ENCODE measurements at regions not wholly inside any gene's neighbourhood (a gene's known extent, or its start where the extent isn't known, plus 50 kb on each side); places are given as distances from the start of the nearest gene placed in this dataset.
"Not testable (repeated sequence)": the region's sequence is repeated elsewhere in the genome, so short reads cannot be mapped to it uniquely, and the experiment has no call there.

DNA sequence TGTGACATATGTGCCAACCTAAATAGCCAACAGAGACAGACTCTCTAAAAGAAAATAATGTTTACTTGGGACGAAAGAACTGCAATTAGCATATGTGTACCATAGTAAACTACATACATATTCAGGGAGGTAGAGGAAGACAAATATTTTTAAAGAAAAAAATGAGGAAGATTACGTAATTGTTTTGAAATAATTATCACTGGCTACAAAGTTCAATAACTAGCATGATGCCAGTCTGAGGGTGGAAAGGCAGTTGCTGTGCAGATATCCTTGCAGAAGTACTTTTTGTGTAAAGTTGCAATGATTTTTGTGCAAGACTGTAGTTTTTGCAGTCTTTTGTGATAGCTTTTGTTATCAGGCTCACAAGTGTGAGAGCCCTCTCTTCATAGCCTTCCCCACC, 103.3 kb upstream of the ANO5 start:
- no peak for ATAC-seq
- TF ChIP-seq, protein P1, sequence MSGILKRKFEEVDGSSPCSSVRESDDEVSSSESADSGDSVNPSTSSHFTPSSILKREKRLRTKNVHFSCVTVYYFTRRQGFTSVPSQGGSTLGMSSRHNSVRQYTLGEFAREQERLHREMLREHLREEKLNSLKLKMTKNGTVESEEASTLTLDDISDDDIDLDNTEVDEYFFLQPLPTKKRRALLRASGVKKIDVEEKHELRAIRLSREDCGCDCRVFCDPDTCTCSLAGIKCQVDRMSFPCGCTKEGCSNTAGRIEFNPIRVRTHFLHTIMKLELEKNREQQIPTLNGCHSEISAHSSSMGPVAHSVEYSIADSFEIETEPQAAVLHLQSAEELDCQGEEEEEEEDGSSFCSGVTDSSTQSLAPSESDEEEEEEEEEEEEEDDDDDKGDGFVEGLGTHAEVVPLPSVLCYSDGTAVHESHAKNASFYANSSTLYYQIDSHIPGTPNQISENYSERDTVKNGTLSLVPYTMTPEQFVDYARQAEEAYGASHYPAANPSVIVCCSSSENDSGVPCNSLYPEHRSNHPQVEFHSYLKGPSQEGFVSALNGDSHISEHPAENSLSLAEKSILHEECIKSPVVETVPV (CRISPR knock-in tag; IDR thresholded peaks at IDR 0.05) = no peak
- TF ChIP-seq OSR1 (CRISPR knock-in tag; IDR thresholded peaks at IDR 0.05) = no peak
- no peak for TF ChIP-seq ZFP3 (CRISPR knock-in tag; IDR thresholded peaks at IDR 0.05)
- no peak for TF ChIP-seq ISL1 (CRISPR knock-in tag; IDR thresholded peaks at IDR 0.05)

DNA sequence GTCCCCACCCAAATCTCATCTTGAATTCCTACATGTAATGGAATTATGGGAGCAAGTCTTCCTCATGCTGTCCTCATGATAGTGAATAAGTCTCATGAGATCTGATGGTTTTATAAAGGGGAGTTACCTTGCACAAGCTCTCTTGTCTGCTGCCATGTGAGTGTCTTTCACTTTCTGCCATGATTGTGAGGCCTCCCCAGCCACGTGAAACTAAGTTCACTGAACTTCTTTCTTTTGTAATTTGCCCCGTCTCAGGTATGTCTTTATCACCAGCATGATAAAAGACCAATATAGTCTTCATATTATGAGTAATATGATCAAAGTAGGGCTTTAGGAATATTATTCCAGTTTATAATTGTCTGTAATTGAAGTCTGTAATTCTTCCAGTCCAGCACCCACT, 86.3 kb upstream of the ANO5 start:
- TF ChIP-seq RARB (CRISPR knock-in tag; IDR thresholded peaks at IDR 0.05) = no peak
- TF ChIP-seq, protein P2, sequence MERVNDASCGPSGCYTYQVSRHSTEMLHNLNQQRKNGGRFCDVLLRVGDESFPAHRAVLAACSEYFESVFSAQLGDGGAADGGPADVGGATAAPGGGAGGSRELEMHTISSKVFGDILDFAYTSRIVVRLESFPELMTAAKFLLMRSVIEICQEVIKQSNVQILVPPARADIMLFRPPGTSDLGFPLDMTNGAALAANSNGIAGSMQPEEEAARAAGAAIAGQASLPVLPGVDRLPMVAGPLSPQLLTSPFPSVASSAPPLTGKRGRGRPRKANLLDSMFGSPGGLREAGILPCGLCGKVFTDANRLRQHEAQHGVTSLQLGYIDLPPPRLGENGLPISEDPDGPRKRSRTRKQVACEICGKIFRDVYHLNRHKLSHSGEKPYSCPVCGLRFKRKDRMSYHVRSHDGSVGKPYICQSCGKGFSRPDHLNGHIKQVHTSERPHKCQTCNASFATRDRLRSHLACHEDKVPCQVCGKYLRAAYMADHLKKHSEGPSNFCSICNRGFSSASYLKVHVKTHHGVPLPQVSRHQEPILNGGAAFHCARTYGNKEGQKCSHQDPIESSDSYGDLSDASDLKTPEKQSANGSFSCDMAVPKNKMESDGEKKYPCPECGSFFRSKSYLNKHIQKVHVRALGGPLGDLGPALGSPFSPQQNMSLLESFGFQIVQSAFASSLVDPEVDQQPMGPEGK (CRISPR knock-in tag; IDR thresholded peaks at IDR 0.05; ENCODE audit: borderline replicate concordance) = no peak
- TF ChIP-seq ARNTL (CRISPR knock-in tag; IDR thresholded peaks at IDR 0.05; ENCODE audit: borderline replicate concordance, low read depth) = no peak
- no peak for TF ChIP-seq ESRRG (CRISPR knock-in tag; IDR thresholded peaks at IDR 0.05)
- TF ChIP-seq ZNF8 (CRISPR knock-in tag; IDR thresholded peaks at IDR 0.05) = no peak
- no peak for TF ChIP-seq ZC3H10 (CRISPR knock-in tag; IDR thresholded peaks at IDR 0.05)
- TF ChIP-seq, protein P3, sequence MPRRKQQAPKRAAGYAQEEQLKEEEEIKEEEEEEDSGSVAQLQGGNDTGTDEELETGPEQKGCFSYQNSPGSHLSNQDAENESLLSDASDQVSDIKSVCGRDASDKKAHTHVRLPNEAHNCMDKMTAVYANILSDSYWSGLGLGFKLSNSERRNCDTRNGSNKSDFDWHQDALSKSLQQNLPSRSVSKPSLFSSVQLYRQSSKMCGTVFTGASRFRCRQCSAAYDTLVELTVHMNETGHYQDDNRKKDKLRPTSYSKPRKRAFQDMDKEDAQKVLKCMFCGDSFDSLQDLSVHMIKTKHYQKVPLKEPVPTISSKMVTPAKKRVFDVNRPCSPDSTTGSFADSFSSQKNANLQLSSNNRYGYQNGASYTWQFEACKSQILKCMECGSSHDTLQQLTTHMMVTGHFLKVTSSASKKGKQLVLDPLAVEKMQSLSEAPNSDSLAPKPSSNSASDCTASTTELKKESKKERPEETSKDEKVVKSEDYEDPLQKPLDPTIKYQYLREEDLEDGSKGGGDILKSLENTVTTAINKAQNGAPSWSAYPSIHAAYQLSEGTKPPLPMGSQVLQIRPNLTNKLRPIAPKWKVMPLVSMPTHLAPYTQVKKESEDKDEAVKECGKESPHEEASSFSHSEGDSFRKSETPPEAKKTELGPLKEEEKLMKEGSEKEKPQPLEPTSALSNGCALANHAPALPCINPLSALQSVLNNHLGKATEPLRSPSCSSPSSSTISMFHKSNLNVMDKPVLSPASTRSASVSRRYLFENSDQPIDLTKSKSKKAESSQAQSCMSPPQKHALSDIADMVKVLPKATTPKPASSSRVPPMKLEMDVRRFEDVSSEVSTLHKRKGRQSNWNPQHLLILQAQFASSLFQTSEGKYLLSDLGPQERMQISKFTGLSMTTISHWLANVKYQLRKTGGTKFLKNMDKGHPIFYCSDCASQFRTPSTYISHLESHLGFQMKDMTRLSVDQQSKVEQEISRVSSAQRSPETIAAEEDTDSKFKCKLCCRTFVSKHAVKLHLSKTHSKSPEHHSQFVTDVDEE (CRISPR knock-in tag; IDR thresholded peaks at IDR 0.05) = no peak
- TF ChIP-seq, protein P1 (CRISPR knock-in tag; IDR thresholded peaks at IDR 0.05) = no peak
- TF ChIP-seq ZNF565 (CRISPR knock-in tag; conservative IDR thresholded peaks at IDR 0.05; ENCODE audit: low read depth) = no peak
- TF ChIP-seq OSR1 (CRISPR knock-in tag; IDR thresholded peaks at IDR 0.05) = no peak
- no peak for TF ChIP-seq BACH2 (CRISPR knock-in tag; IDR thresholded peaks at IDR 0.05; ENCODE audit: borderline replicate concordance)
- TF ChIP-seq ZFP30 (CRISPR knock-in tag; IDR thresholded peaks at IDR 0.05) = no peak
- ATAC-seq = no peak

DNA sequence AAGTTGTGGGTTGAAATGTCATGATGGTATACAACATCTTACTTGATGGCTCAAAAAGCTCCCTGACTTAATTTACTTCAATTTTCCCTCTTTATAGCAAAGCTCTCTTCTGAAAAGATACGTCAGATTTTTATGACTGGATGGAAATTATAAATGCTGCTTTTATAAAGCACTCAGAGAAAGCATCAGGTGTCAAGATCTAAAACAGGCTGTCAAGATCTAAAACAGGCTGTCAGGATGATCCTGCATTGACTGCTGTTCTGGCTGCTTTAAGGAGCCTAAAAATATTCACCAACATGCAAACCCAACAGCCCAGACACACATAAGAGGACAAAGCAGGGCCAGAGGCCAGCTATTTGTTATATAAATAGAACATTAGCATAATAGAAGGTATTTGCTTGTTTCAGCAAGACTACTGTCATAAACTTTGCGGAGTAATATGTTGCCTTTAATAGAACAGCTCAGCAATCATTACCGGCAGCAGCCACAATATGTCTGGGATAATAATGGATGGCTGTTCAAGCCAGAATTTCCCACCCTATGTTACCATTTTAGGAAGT, 77.3 kb upstream of the ANO5 start:
- ATAC-seq = no peak
- TF ChIP-seq TCF4 (CRISPR knock-in tag; IDR thresholded peaks at IDR 0.05; ENCODE audit: borderline replicate concordance) = no peak
- TF ChIP-seq, protein P2 (CRISPR knock-in tag; IDR thresholded peaks at IDR 0.05; ENCODE audit: borderline replicate concordance) = no peak

DNA sequence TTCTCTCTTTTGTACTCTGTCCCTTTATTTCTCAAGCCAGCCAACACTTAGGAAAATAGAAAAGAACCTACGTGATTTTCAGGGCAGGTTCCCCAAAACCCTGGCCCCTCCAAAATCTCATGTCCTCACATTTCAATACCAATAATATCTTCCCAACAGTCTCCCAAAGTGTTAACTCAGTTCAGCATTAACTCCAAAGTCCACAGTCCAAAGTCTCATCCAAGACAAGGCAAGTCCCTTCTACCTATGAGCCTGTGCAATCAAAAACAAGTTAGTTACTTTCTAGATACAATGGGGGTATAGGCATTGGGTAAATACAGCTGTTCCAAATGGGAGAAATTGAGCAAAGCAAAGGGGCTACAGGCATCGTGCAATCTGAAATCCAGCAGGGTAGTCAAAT, 64.9 kb upstream of the ANO5 start:
- not testable (repeated sequence) for ATAC-seq

GRCh38 chr11:22130462-22131053, 62.3 kb upstream of the ANO5 start:
- ATAC-seq = no peak
- TF ChIP-seq, protein P2 (CRISPR knock-in tag; IDR thresholded peaks at IDR 0.05; ENCODE audit: borderline replicate concordance) = no peak
- TF ChIP-seq TOX (CRISPR knock-in tag; IDR thresholded peaks at IDR 0.05; ENCODE audit: borderline replicate concordance) = no peak
- TF ChIP-seq ZFP3 (CRISPR knock-in tag; IDR thresholded peaks at IDR 0.05) = no peak
- TF ChIP-seq, protein P3 (CRISPR knock-in tag; IDR thresholded peaks at IDR 0.05) = no peak
- no peak for TF ChIP-seq ESRRG (CRISPR knock-in tag; IDR thresholded peaks at IDR 0.05)
- TF ChIP-seq TCF4 (CRISPR knock-in tag; IDR thresholded peaks at IDR 0.05; ENCODE audit: borderline replicate concordance) = no peak
- TF ChIP-seq GLIS3 (CRISPR knock-in tag; IDR thresholded peaks at IDR 0.05) = no peak
- TF ChIP-seq BACH2 (CRISPR knock-in tag; IDR thresholded peaks at IDR 0.05; ENCODE audit: borderline replicate concordance) = no peak
- TF ChIP-seq ISL1 (CRISPR knock-in tag; IDR thresholded peaks at IDR 0.05) = no peak
